Mucosa of stomach (tissue), 1 donor: ENCODE measurements at regions not wholly inside any gene's neighbourhood (a gene's known extent, or its start where the extent isn't known, plus 50 kb on each side); places are given as distances from the start of the nearest gene placed in this dataset.

Experiments
- H3K27me3 ChIP-seq: one replicate; pipeline ENCODE4 v1.7.0; 2013; ENCODE audit warnings: mild to moderate bottlenecking, low read length; ENCODE audit not compliant: control insufficient read depth, insufficient read depth
- H3K36me3 ChIP-seq: one replicate; pipeline ENCODE4 v1.7.0; 2013; ENCODE audit warnings: low read length; ENCODE audit not compliant: control insufficient read depth, insufficient read depth
- H3K4me1 ChIP-seq: one replicate; pipeline ENCODE4 v1.7.0; 2013; ENCODE audit warnings: mild to moderate bottlenecking, low read length; ENCODE audit not compliant: control insufficient read depth, insufficient read depth
- H3K4me3 ChIP-seq: one replicate; pipeline ENCODE4 v1.7.0; 2013; ENCODE audit warnings: low read length
- H3K9ac ChIP-seq: one replicate; pipeline ENCODE4 v1.7.0; 2013; ENCODE audit warnings: mild to moderate bottlenecking, low read length, moderate library complexity
- H3K9me3 ChIP-seq: one replicate; pipeline ENCODE4 v1.7.0; 2013; ENCODE audit warnings: mild to moderate bottlenecking, low read length, moderate library complexity; ENCODE audit not compliant: control insufficient read depth
- donor health status: Pancreatic carcinoma.

- Histone ChIP-seq H3K27me3 (no peaks in the 10 kb centered on the region), H3K4me3 (no peak overlapping the region), H3K9me3 (no peaks in the 10 kb centered on the region), H3K36me3 (no peaks in the 10 kb centered on the region), H3K9ac (no peak overlapping the region), H3K4me1 (peaks cover 24% of the 10 kb centered on the region)
Measured at GRCh38 chr14:34232790-34233189, 229.2 kb downstream of the SPTSSA start.

GRCh38 chr14:34231626-34232025, 230.4 kb downstream of the SPTSSA start:
- Histone ChIP-seq H3K36me3 (no peaks in the 10 kb centered on the region), H3K9me3 (no peaks in the 10 kb centered on the region), H3K4me3 (no peak overlapping the region), H3K4me1 (peaks cover 17% of the 10 kb centered on the region), H3K9ac (no peak overlapping the region), H3K27me3 (no peaks in the 10 kb centered on the region)

- Histone ChIP-seq H3K36me3 (no peaks in the 10 kb centered on the region), H3K4me3 (no peak overlapping the region), H3K27me3 (no peaks in the 10 kb centered on the region), H3K9ac (no peak overlapping the region), H3K9me3 (no peaks in the 10 kb centered on the region), H3K4me1 (peaks cover 17% of the 10 kb centered on the region)
Measured at GRCh38 chr14:34229140-34229539, 232.9 kb downstream of the SPTSSA start.

- Histone ChIP-seq H3K4me1 (peaks cover 22% of the 10 kb centered on the region), H3K4me3 (no peak overlapping the region), H3K9me3 (no peaks in the 10 kb centered on the region), H3K36me3 (no peaks in the 10 kb centered on the region), H3K9ac (no peak overlapping the region), H3K27me3 (no peaks in the 10 kb centered on the region)
Measured at GRCh38 chr14:34228650-34228976, 233.4 kb downstream of the SPTSSA start.

- Histone ChIP-seq H3K9ac (no peak overlapping the region), H3K4me3 (no peak overlapping the region)
Measured at GRCh38 chr14:34227834-34228649, 234.0 kb downstream of the SPTSSA start.

GRCh38 chr14:34224221-34224620, 237.8 kb downstream of the SPTSSA start:
- Histone ChIP-seq H3K4me3 (no peak overlapping the region), H3K9me3 (no peaks in the 10 kb centered on the region), H3K9ac (no peak overlapping the region), H3K36me3 (no peaks in the 10 kb centered on the region), H3K4me1 (peaks cover 31% of the 10 kb centered on the region), H3K27me3 (no peaks in the 10 kb centered on the region)

More at GRCh38 chr14:34227834-34228649, 234.0 kb downstream of the SPTSSA start:
- no peaks in the 10 kb centered on the region for H3K9me3 ChIP-seq
- H3K27me3 ChIP-seq, result no peaks in the 10 kb centered on the region
- peaks cover 26% of the 10 kb centered on the region for H3K4me1 ChIP-seq
- no peaks in the 10 kb centered on the region for H3K36me3 ChIP-seq

- Histone ChIP-seq H3K36me3 (no peaks in the 10 kb centered on the region), H3K27me3 (no peaks in the 10 kb centered on the region), H3K9ac (no peak overlapping the region), H3K9me3 (no peaks in the 10 kb centered on the region), H3K4me3 (no peak overlapping the region), H3K4me1 (peaks cover 31% of the 10 kb centered on the region)
Measured at GRCh38 chr14:34223373-34224148, 238.5 kb downstream of the SPTSSA start.

GRCh38 chr14:34222867-34223266, 239.2 kb downstream of the SPTSSA start:
- Histone ChIP-seq H3K27me3 (no peaks in the 10 kb centered on the region), H3K9me3 (no peaks in the 10 kb centered on the region), H3K36me3 (no peaks in the 10 kb centered on the region)

GRCh38 chr14:34222122-34222521, 239.9 kb downstream of the SPTSSA start:
- H3K27me3 ChIP-seq, result no peaks in the 10 kb centered on the region

More at GRCh38 chr14:34222867-34223266, 239.2 kb downstream of the SPTSSA start:
- Histone ChIP-seq H3K9ac (no peak overlapping the region), H3K4me3 (no peak overlapping the region), H3K4me1 (peaks cover 29% of the 10 kb centered on the region)

GRCh38 chr14:34220921-34221320, 241.1 kb downstream of the SPTSSA start:
- H3K9me3 ChIP-seq, result no peaks in the 10 kb centered on the region
- H3K4me3 ChIP-seq, result no peak overlapping the region
- peaks cover 20% of the 10 kb centered on the region for H3K4me1 ChIP-seq
- no peaks in the 10 kb centered on the region for H3K27me3 ChIP-seq
- no peak overlapping the region for H3K9ac ChIP-seq
- no peaks in the 10 kb centered on the region for H3K36me3 ChIP-seq

More at GRCh38 chr14:34222122-34222521, 239.9 kb downstream of the SPTSSA start:
- H3K36me3 ChIP-seq, result no peaks in the 10 kb centered on the region
- H3K9ac ChIP-seq, result no peak overlapping the region
- H3K4me1 ChIP-seq, result peaks cover 27% of the 10 kb centered on the region
- H3K4me3 ChIP-seq, result no peak overlapping the region
- H3K9me3 ChIP-seq, result no peaks in the 10 kb centered on the region

- Histone ChIP-seq H3K4me1 (peaks cover 20% of the 10 kb centered on the region), H3K9me3 (no peaks in the 10 kb centered on the region), H3K36me3 (no peaks in the 10 kb centered on the region), H3K9ac (no peak overlapping the region), H3K27me3 (no peaks in the 10 kb centered on the region), H3K4me3 (no peak overlapping the region)
Measured at GRCh38 chr14:34220378-34220706, 241.7 kb downstream of the SPTSSA start.

- no peaks in the 10 kb centered on the region for H3K27me3 ChIP-seq
- H3K9ac ChIP-seq, result no peak overlapping the region
- no peaks in the 10 kb centered on the region for H3K9me3 ChIP-seq
- no peak overlapping the region for H3K4me3 ChIP-seq
- no peaks in the 10 kb centered on the region for H3K36me3 ChIP-seq
- H3K4me1 ChIP-seq, result peaks cover 20% of the 10 kb centered on the region
Measured at GRCh38 chr14:34219661-34220377, 242.2 kb downstream of the SPTSSA start.
